ENCODE measurements at regions not wholly inside any gene's neighbourhood (a gene's known extent, or its start where the extent isn't known, plus 50 kb on each side); places are given as distances from the start of the nearest gene placed in this dataset.

DNA sequence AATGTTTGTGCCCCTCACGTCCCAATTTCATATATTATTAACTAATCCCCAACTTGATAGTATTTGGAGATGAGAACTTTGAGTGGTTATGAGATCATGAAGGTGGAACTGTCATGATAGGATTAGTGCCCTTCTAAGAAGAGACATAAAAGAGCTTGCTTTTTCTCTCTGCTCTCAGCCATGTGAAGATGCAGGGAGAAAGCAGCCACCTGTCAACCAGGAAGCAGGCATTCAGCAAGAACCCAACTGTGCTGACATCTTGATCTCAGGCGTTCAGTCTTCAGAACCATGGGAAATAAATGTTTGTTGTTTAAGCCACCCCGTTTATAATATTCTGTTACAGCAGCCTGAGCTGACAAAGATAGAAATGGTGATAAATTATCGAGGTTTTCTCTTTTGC, 278.7 kb upstream of the KCNMB2 start:
- Histone ChIP-seq H3K4me3 (no peak overlapping the region), H3K36me3 (no peaks in the 10 kb centered on the region), H3K27me3 (no peaks in the 10 kb centered on the region), H3K27ac (no peak overlapping the region), H3K9me3 (no peaks in the 10 kb centered on the region), H3K4me1 (no peaks in the 10 kb centered on the region)
- no peak for DNase-seq (ENCODE audit: low spot score in 2 of 2)
- TF ChIP-seq, protein P1, sequence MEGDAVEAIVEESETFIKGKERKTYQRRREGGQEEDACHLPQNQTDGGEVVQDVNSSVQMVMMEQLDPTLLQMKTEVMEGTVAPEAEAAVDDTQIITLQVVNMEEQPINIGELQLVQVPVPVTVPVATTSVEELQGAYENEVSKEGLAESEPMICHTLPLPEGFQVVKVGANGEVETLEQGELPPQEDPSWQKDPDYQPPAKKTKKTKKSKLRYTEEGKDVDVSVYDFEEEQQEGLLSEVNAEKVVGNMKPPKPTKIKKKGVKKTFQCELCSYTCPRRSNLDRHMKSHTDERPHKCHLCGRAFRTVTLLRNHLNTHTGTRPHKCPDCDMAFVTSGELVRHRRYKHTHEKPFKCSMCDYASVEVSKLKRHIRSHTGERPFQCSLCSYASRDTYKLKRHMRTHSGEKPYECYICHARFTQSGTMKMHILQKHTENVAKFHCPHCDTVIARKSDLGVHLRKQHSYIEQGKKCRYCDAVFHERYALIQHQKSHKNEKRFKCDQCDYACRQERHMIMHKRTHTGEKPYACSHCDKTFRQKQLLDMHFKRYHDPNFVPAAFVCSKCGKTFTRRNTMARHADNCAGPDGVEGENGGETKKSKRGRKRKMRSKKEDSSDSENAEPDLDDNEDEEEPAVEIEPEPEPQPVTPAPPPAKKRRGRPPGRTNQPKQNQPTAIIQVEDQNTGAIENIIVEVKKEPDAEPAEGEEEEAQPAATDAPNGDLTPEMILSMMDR (IDR thresholded peaks at IDR 0.05) = no peak
- intact Hi-C loops (cut with DNase I) = no loop called here

DNA sequence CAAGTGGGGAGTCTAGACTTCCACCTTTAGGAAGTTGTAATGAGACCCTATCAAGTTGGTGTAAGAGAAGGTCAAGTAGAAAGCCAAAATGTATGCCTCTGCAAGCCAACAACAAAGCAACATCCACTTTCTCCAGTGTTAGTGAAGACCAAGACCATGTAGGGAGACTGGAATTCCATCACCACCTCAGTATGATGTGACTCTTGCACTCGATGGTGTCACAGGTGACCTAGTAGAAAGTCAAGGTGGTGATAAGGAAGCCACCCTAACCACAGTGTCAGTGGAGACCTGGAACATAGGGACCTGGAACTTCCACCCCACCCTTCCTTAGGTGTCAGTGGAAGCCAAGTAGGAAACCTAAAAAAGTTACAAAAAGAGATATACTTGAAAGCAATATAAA, 278.1 kb upstream of the KCNMB2 start:
- H3K4me1 ChIP-seq = no peaks in the 10 kb centered on the region
- intact Hi-C loops (cut with DNase I) = no loop called here
- TF ChIP-seq, protein P1 (IDR thresholded peaks at IDR 0.05) = no peak
- DNase-seq (ENCODE audit: low spot score in 2 of 2) = no peak
- no peaks in the 10 kb centered on the region for H3K27me3 ChIP-seq
- no peaks in the 10 kb centered on the region for H3K36me3 ChIP-seq
- no peak overlapping the region for H3K4me3 ChIP-seq
- H3K9me3 ChIP-seq = no peaks in the 10 kb centered on the region
- no peak overlapping the region for H3K27ac ChIP-seq

DNA sequence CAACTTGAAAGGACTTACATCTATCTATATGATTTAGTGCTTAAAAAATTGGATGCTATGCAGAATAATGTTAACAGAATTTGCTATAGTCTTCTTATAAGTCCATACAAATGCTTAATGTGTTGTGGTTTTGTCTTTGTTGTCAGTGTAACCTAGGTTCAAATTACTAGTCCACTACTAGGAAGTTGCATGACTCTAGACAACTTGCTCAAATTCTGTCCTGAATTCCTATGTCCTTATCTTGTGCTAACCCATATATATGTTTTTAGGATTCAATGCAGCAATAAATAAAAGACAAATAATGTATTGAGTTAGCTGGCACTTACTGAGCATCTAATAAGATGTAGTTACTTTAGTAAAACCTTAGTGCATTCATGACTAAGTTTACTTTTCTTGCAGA, 276.5 kb upstream of the KCNMB2 start:
- no peak overlapping the region for H3K4me3 ChIP-seq
- intact Hi-C loops (cut with DNase I) = no loop called here
- no peaks in the 10 kb centered on the region for H3K27me3 ChIP-seq
- TF ChIP-seq, protein P1 (IDR thresholded peaks at IDR 0.05) = no peak
- no peak overlapping the region for H3K27ac ChIP-seq
- H3K4me1 ChIP-seq = no peaks in the 10 kb centered on the region
- no peaks in the 10 kb centered on the region for H3K36me3 ChIP-seq
- H3K9me3 ChIP-seq = no peaks in the 10 kb centered on the region
- no peak for DNase-seq (ENCODE audit: low spot score in 2 of 2)

DNA sequence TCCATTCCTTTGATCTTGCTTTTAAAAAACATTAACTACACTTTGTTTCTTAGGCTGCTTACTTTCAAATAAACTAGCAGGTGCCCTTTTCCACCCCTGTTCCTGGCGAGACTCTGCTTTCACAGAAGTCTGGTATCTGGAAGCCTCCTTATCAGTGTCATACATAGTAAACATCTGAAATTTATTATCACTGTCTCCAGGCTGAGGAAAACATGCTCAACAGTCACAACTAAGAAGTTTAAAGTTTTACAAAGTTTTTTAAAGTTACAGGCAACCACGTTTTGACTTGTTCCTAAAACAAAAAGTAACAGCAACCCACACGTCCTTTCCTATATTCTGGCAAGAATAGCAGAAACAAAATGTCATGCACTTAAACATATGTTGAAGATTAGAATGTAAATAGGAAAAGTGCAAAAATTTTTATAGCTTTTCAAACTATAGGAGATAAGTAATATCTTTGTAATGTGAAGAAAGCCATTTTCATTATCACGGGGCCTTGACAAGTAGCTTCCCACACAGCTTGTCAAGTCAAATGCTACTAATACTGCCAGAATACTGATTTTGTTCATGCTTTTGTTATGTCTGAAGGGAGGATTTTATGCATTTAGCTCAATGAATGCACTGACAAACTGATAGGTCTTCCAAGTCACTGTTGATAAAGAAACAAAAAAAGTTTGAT, 275.2 kb upstream of the KCNMB2 start:
- H3K27me3 ChIP-seq = no peaks in the 10 kb centered on the region
- no peaks in the 10 kb centered on the region for H3K36me3 ChIP-seq
- no peak for DNase-seq (ENCODE audit: low spot score in 2 of 2)
- no peaks in the 10 kb centered on the region for H3K9me3 ChIP-seq
- TF ChIP-seq, protein P1 (IDR thresholded peaks at IDR 0.05) = no peak
- H3K4me3 ChIP-seq = no peak overlapping the region
- intact Hi-C loops (cut with DNase I) = no loop called here
- H3K4me1 ChIP-seq = no peaks in the 10 kb centered on the region
- H3K27ac ChIP-seq = no peak overlapping the region

DNA sequence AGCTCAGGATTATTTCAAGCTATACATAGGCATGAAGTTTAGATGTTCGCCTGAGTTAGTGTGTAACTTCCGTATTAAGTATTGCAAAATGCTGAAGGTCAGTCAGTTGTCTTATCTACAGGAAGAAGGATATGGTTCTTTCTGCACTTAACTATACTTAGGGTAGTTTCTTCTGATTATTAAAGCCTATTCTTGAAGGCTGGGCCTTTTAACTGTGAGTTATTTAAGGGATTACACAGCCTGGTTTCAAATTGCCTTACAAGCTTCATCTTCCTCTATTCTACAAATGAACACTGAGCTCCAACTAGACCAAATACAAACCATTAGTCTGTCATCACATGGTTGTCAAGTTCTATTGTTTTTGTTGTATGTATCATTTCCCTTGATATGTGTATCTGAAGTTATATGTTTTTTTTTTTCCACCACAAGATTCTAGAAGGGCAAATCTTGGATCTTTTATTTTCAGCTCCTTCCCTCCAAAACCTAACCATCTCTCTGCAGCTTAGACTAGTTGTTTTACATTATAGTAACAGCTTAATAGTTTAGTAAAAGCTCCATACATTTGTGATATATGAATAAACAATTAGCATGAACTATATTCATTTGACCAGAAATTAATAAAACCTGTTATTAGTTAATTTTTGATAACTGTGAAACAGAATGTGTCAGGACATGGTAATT, 272.9 kb upstream of the KCNMB2 start:
- H3K4me1 ChIP-seq = no peaks in the 10 kb centered on the region
- H3K27me3 ChIP-seq = no peaks in the 10 kb centered on the region
- H3K36me3 ChIP-seq = no peaks in the 10 kb centered on the region
- intact Hi-C loops (cut with DNase I) = no loop called here
- no peaks in the 10 kb centered on the region for H3K9me3 ChIP-seq
- H3K4me3 ChIP-seq = no peak overlapping the region
- no peak for DNase-seq (ENCODE audit: low spot score in 2 of 2)
- H3K27ac ChIP-seq = no peak overlapping the region
- TF ChIP-seq, protein P1 (IDR thresholded peaks at IDR 0.05) = no peak

Measured in ascending aorta (tissue), 2 donors.